ENCODE measurements at regions not wholly inside any gene's neighbourhood (a gene's known extent, or its start where the extent isn't known, plus 50 kb on each side); places are given as distances from the start of the nearest gene placed in this dataset.

GRCh38 chr9:18361646-18362045, 112.3 kb upstream of the ADAMTSL1 start:
- no peak for TF ChIP-seq KDM5A (IDR thresholded peaks at IDR 0.05)
- TF ChIP-seq, protein P1, sequence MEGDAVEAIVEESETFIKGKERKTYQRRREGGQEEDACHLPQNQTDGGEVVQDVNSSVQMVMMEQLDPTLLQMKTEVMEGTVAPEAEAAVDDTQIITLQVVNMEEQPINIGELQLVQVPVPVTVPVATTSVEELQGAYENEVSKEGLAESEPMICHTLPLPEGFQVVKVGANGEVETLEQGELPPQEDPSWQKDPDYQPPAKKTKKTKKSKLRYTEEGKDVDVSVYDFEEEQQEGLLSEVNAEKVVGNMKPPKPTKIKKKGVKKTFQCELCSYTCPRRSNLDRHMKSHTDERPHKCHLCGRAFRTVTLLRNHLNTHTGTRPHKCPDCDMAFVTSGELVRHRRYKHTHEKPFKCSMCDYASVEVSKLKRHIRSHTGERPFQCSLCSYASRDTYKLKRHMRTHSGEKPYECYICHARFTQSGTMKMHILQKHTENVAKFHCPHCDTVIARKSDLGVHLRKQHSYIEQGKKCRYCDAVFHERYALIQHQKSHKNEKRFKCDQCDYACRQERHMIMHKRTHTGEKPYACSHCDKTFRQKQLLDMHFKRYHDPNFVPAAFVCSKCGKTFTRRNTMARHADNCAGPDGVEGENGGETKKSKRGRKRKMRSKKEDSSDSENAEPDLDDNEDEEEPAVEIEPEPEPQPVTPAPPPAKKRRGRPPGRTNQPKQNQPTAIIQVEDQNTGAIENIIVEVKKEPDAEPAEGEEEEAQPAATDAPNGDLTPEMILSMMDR (IDR thresholded peaks at IDR 0.05) = no peak
- TF ChIP-seq CHD2 (IDR thresholded peaks at IDR 0.05; ENCODE audit: low read length, partially characterized antibody) = no peak
- no peak for TF ChIP-seq REST (IDR thresholded peaks at IDR 0.05)
- TF ChIP-seq RFX5 (IDR thresholded peaks at IDR 0.05) = no peak
- no peak for TF ChIP-seq JUN (IDR thresholded peaks at IDR 0.05)
- TF ChIP-seq ZNF302 (CRISPR knock-in tag; IDR thresholded peaks at IDR 0.05) = no peak
- no peak for TF ChIP-seq TFCP2L1 (CRISPR knock-in tag; IDR thresholded peaks at IDR 0.05)

Measured in A549 (cell line).